ENCODE measurements at regions not wholly inside any gene's neighbourhood (a gene's known extent, or its start where the extent isn't known, plus 50 kb on each side); places are given as distances from the start of the nearest gene placed in this dataset.
"Not testable (repeated sequence)": the region's sequence is repeated elsewhere in the genome, so short reads cannot be mapped to it uniquely, and the experiment has no call there.

- DNase-seq, result no peak
These were observed 655.2 kb upstream of the MAP3K7 start for GRCh38 chr6:91241946-91242613.

- DNase-seq, result no peak
These were observed 654.2 kb upstream of the MAP3K7 start for GRCh38 chr6:91240878-91241603.

- no peak for DNase-seq
These were observed 634.3 kb upstream of the MAP3K7 start for GRCh38 chr6:91221072-91221720.

- DNase-seq, result no peak
These were observed 626.5 kb upstream of the MAP3K7 start for GRCh38 chr6:91213229-91213901.

GRCh38 chr6:91198588-91199255 is 611.9 kb upstream of the MAP3K7 start:
- DNase-seq, result no peak

- no peak for DNase-seq
These were observed 609.9 kb upstream of the MAP3K7 start for GRCh38 chr6:91196729-91197128.

- DNase-seq, result no peak
These were observed 606.6 kb upstream of the MAP3K7 start for GRCh38 chr6:91193446-91193845.

- DNase-seq, result not testable (repeated sequence)
These were observed 603.2 kb upstream of the MAP3K7 start for GRCh38 chr6:91190041-91190440.

GRCh38 chr6:91185072-91185471 is 598.2 kb upstream of the MAP3K7 start:
- no peak for DNase-seq

GRCh38 chr6:91181416-91181815 is 594.5 kb upstream of the MAP3K7 start:
- no peak for DNase-seq

- DNase-seq, result no peak
These were observed 586.8 kb upstream of the MAP3K7 start for GRCh38 chr6:91173651-91174050.

- DNase-seq, result no peak
These were observed 586.3 kb upstream of the MAP3K7 start for GRCh38 chr6:91173186-91173585.

GRCh38 chr6:91171754-91172462 is 585.0 kb upstream of the MAP3K7 start:
- no peak for DNase-seq

- DNase-seq, result no peak
These were observed 581.0 kb upstream of the MAP3K7 start for GRCh38 chr6:91167846-91168245.

GRCh38 chr6:91166271-91167046 is 579.6 kb upstream of the MAP3K7 start:
- DNase-seq, result no peak

GRCh38 chr6:91164105-91164504 is 577.2 kb upstream of the MAP3K7 start:
- no peak for DNase-seq

- no peak for DNase-seq
These were observed 574.4 kb upstream of the MAP3K7 start for GRCh38 chr6:91161246-91161645.

GRCh38 chr6:91155129-91155785 is 568.4 kb upstream of the MAP3K7 start:
- no peak for DNase-seq

GRCh38 chr6:91152824-91153223 is 566.0 kb upstream of the MAP3K7 start:
- no peak for DNase-seq

GRCh38 chr6:91149956-91150705 is 563.3 kb upstream of the MAP3K7 start:
- DNase-seq, result no peak

All from activated CD4-positive, alpha-beta T cell treated with anti-CD3 and anti-CD28 coated beads, Interleukin-2, amount 50 U/mL, for 16 hours (primary cell).